Uterus (tissue), 3 donors: ENCODE measurements at regions not wholly inside any gene's neighbourhood (a gene's known extent, or its start where the extent isn't known, plus 50 kb on each side); places are given as distances from the start of the nearest gene placed in this dataset.

Experiments
- DNase-seq, 2 donors: peaks; one replicate each; pipeline ENCODE4 v3.0.0-alpha.2; 2019 to 2020
- H3K27ac ChIP-seq, 2 donors: fragments of 200-600 bp; sonication (generic); 1 replicate in 1 of 2; 2 replicates in 1 of 2; pipeline ENCODE4 v1.5.1; 2016 to 2018
- H3K27me3 ChIP-seq, 2 donors: fragments of 200-600 bp; sonication (generic); one replicate each; pipeline ENCODE4 v1.5.1; 2018 to 2019; ENCODE audit warnings: control low read depth in 1 of 2
- H3K36me3 ChIP-seq, 2 donors: fragments of 200-600 bp; sonication (generic); one replicate each; pipeline ENCODE4 v1.5.1; 2019; ENCODE audit warnings: control low read depth in 1 of 2
- H3K4me1 ChIP-seq, 2 donors: fragments of 200-600 bp; sonication (generic); one replicate each; pipeline ENCODE4 v1.5.1; 2018 to 2019; ENCODE audit warnings: control low read depth in 1 of 2
- H3K4me3 ChIP-seq, 2 donors: fragments of 200-600 bp; sonication (generic); 1 replicate in 1 of 2; 2 replicates in 1 of 2; pipeline ENCODE4 v1.5.1; 2018 to 2019; ENCODE audit warnings: mild to moderate bottlenecking in 1 of 2
- H3K9me3 ChIP-seq, 2 donors: fragments of 200-600 bp; sonication (generic); one replicate each; pipeline ENCODE4 v1.5.1; 2019; ENCODE audit warnings: control low read depth in 1 of 2
- CTCF ChIP-seq, 4 experiments: fragments of 200-600 bp in 2 of 4; fragments of 450-650 bp in 2 of 4; sonication (generic) in 2 of 4; IDR thresholded peaks; one replicate each; pipeline ENCODE4 v1.5.1; 2016 to 2019; ENCODE audit warnings: antibody characterized with exemption in 4 of 4, mild to moderate bottlenecking in 2 of 4, moderate library complexity in 1 of 4
- POLR2A ChIP-seq, 2 donors: fragments of 450-650 bp; IDR thresholded peaks; one replicate each; pipeline ENCODE4 v1.6.1; 2016; ENCODE audit warnings: antibody characterized with exemption in 2 of 2, mild to moderate bottlenecking in 1 of 2, moderate library complexity in 1 of 2
- intact Hi-C: fragments of 100-400 bp; cut with DNase I; formaldehyde crosslinking; loops from one replicate; pipeline ENCODE4 v1.15.1; 2023; ENCODE audit warnings: low total_unique reads
- donor health status: DM: yes; HTN: yes; CAD: no.

GRCh38 chr22:49624421-49625177 lies 203.1 kb downstream of the BRD1 start:
- intact Hi-C loops: no loop called here
- H3K4me1 ChIP-seq: no peaks in the 10 kb centered on the region
- no peaks in the 10 kb centered on the region for H3K27me3 ChIP-seq
- no peak for DNase-seq
- H3K9me3 ChIP-seq: no peaks in the 10 kb centered on the region
- TF ChIP-seq CTCF (IDR thresholded peaks at IDR 0.05) (no peak), POLR2A (IDR thresholded peaks at IDR 0.05) (no peak)
- no peaks in the 10 kb centered on the region for H3K36me3 ChIP-seq
- no peak overlapping the region for H3K4me3 ChIP-seq
- no peak overlapping the region for H3K27ac ChIP-seq

GRCh38 chr22:49623715-49624114 lies 204.0 kb downstream of the BRD1 start:
- DNase-seq: no peak
- intact Hi-C loops: no loop called here

GRCh38 chr22:49623176-49623575 lies 204.5 kb downstream of the BRD1 start:
- H3K4me3 ChIP-seq: no peak overlapping the region
- no peak for DNase-seq
- no peaks in the 10 kb centered on the region for H3K4me1 ChIP-seq
- no peaks in the 10 kb centered on the region for H3K9me3 ChIP-seq
- H3K27me3 ChIP-seq: no peaks in the 10 kb centered on the region
- H3K27ac ChIP-seq: no peak overlapping the region
- no peak for TF ChIP-seq CTCF (IDR thresholded peaks at IDR 0.05)
- TF ChIP-seq POLR2A (IDR thresholded peaks at IDR 0.05): no peak
- intact Hi-C loops: no loop called here
- H3K36me3 ChIP-seq: no peaks in the 10 kb centered on the region

More at GRCh38 chr22:49623715-49624114, 204.0 kb downstream of the BRD1 start:
- no peak for TF ChIP-seq CTCF (IDR thresholded peaks at IDR 0.05)
- no peak for TF ChIP-seq POLR2A (IDR thresholded peaks at IDR 0.05)
- H3K27ac ChIP-seq: no peak overlapping the region
- no peaks in the 10 kb centered on the region for H3K9me3 ChIP-seq
- no peaks in the 10 kb centered on the region for H3K27me3 ChIP-seq
- no peak overlapping the region for H3K4me3 ChIP-seq
- H3K4me1 ChIP-seq: no peaks in the 10 kb centered on the region
- H3K36me3 ChIP-seq: no peaks in the 10 kb centered on the region

- TF ChIP-seq POLR2A (IDR thresholded peaks at IDR 0.05): no peak
- no peak for TF ChIP-seq CTCF (IDR thresholded peaks at IDR 0.05)
- no peak for DNase-seq
- Histone ChIP-seq H3K4me1 (no peaks in the 10 kb centered on the region), H3K9me3 (no peaks in the 10 kb centered on the region), H3K27me3 (no peaks in the 10 kb centered on the region), H3K36me3 (no peaks in the 10 kb centered on the region), H3K27ac (no peak overlapping the region), H3K4me3 (no peak overlapping the region)
- intact Hi-C loops: no loop called here
These were observed 205.2 kb downstream of the BRD1 start for GRCh38 chr22:49622241-49623105.
